ENCODE measurements at regions not wholly inside any gene's neighbourhood (a gene's known extent, or its start where the extent isn't known, plus 50 kb on each side); places are given as distances from the start of the nearest gene placed in this dataset.
"Not testable (repeated sequence)": the region's sequence is repeated elsewhere in the genome, so short reads cannot be mapped to it uniquely, and the experiment has no call there.

- Histone ChIP-seq H3K9me3 (ENCODE audit: control insufficient read depth in 2 of 2, insufficient read depth in 1 of 2, low read length in 1 of 2) (no peaks in the 10 kb centered on the region), H3K4me1 (ENCODE audit: control insufficient read depth in 2 of 2, insufficient read depth in 2 of 2, low read length in 2 of 2) (no peaks in the 10 kb centered on the region), H3K27ac (ENCODE audit: low read depth in 1 of 2, low read length in 1 of 2) (no peak overlapping the region), H3K4me3 (ENCODE audit: low read length in 2 of 2) (no peak overlapping the region), H3K36me3 (ENCODE audit: control insufficient read depth in 2 of 2, insufficient read depth in 2 of 2, low read length in 1 of 2) (no peaks in the 10 kb centered on the region), H3K27me3 (ENCODE audit: control insufficient read depth in 2 of 2, insufficient read depth in 1 of 2, low read length in 1 of 2) (no peaks in the 10 kb centered on the region)
- no peak for DNase-seq (ENCODE audit: low read depth in 6 of 9, low spot score in 9 of 9)
- 98% methylated on average over 1 of the region's 1 CpG for WGBS
These were observed 112.3 kb upstream of the UGP2 start for GRCh38 chr2:63729362-63729761.

GRCh38 chr2:63729831-63730230, 111.9 kb upstream of the UGP2 start:
- Histone ChIP-seq H3K27me3 (ENCODE audit: control insufficient read depth in 2 of 2, insufficient read depth in 1 of 2, low read length in 1 of 2) (no peaks in the 10 kb centered on the region), H3K27ac (ENCODE audit: low read depth in 1 of 2, low read length in 1 of 2) (no peak overlapping the region), H3K36me3 (ENCODE audit: control insufficient read depth in 2 of 2, insufficient read depth in 2 of 2, low read length in 1 of 2) (no peaks in the 10 kb centered on the region), H3K4me1 (ENCODE audit: control insufficient read depth in 2 of 2, insufficient read depth in 2 of 2, low read length in 2 of 2) (no peaks in the 10 kb centered on the region), H3K9me3 (ENCODE audit: control insufficient read depth in 2 of 2, insufficient read depth in 1 of 2, low read length in 1 of 2) (no peaks in the 10 kb centered on the region), H3K4me3 (ENCODE audit: low read length in 2 of 2) (no peak overlapping the region)
- 100% methylated on average over 2 of the region's 2 CpGs for WGBS
- no peak for DNase-seq (ENCODE audit: low read depth in 6 of 9, low spot score in 9 of 9)

GRCh38 chr2:63734510-63734909, 107.2 kb upstream of the UGP2 start:
- Histone ChIP-seq H3K4me3 (ENCODE audit: low read length in 2 of 2) (no peak overlapping the region), H3K9me3 (ENCODE audit: control insufficient read depth in 2 of 2, insufficient read depth in 1 of 2, low read length in 1 of 2) (no peaks in the 10 kb centered on the region), H3K27me3 (ENCODE audit: control insufficient read depth in 2 of 2, insufficient read depth in 1 of 2, low read length in 1 of 2) (no peaks in the 10 kb centered on the region), H3K36me3 (ENCODE audit: control insufficient read depth in 2 of 2, insufficient read depth in 2 of 2, low read length in 1 of 2) (no peaks in the 10 kb centered on the region), H3K27ac (ENCODE audit: low read depth in 1 of 2, low read length in 1 of 2) (no peak overlapping the region), H3K4me1 (ENCODE audit: control insufficient read depth in 2 of 2, insufficient read depth in 2 of 2, low read length in 2 of 2) (no peaks in the 10 kb centered on the region)
- WGBS, result 94% methylated on average over 1 of the region's 1 CpG
- no peak for DNase-seq (ENCODE audit: low read depth in 6 of 9, low spot score in 9 of 9)

- no peak for DNase-seq (ENCODE audit: low read depth in 6 of 9, low spot score in 9 of 9)
- Histone ChIP-seq H3K9me3 (ENCODE audit: control insufficient read depth in 2 of 2, insufficient read depth in 1 of 2, low read length in 1 of 2) (no peaks in the 10 kb centered on the region), H3K27ac (ENCODE audit: low read depth in 1 of 2, low read length in 1 of 2) (no peak overlapping the region), H3K4me1 (ENCODE audit: control insufficient read depth in 2 of 2, insufficient read depth in 2 of 2, low read length in 2 of 2) (no peaks in the 10 kb centered on the region), H3K27me3 (ENCODE audit: control insufficient read depth in 2 of 2, insufficient read depth in 1 of 2, low read length in 1 of 2) (no peaks in the 10 kb centered on the region), H3K4me3 (ENCODE audit: low read length in 2 of 2) (no peak overlapping the region), H3K36me3 (ENCODE audit: control insufficient read depth in 2 of 2, insufficient read depth in 2 of 2, low read length in 1 of 2) (no peaks in the 10 kb centered on the region)
- 96% methylated on average over 4 of the region's 4 CpGs for WGBS
These were observed 106.4 kb upstream of the UGP2 start for GRCh38 chr2:63735263-63735662.

- WGBS, result 98% methylated on average over 1 of the region's 1 CpG
- no peaks in the 10 kb centered on the region for H3K9me3 ChIP-seq (ENCODE audit: control insufficient read depth in 2 of 2, insufficient read depth in 1 of 2, low read length in 1 of 2)
- no peak overlapping the region for H3K4me3 ChIP-seq (ENCODE audit: low read length in 2 of 2)
- DNase-seq (ENCODE audit: low read depth in 6 of 9, low spot score in 9 of 9), result no peak
- H3K27me3 ChIP-seq (ENCODE audit: control insufficient read depth in 2 of 2, insufficient read depth in 1 of 2, low read length in 1 of 2), result no peaks in the 10 kb centered on the region
- no peaks in the 10 kb centered on the region for H3K4me1 ChIP-seq (ENCODE audit: control insufficient read depth in 2 of 2, insufficient read depth in 2 of 2, low read length in 2 of 2)
- H3K27ac ChIP-seq (ENCODE audit: low read depth in 1 of 2, low read length in 1 of 2), result no peak overlapping the region
- H3K36me3 ChIP-seq (ENCODE audit: control insufficient read depth in 2 of 2, insufficient read depth in 2 of 2, low read length in 1 of 2), result no peaks in the 10 kb centered on the region
These were observed 105.8 kb upstream of the UGP2 start for GRCh38 chr2:63735931-63736330.

GRCh38 chr2:63736354-63736753, 105.3 kb upstream of the UGP2 start:
- no peaks in the 10 kb centered on the region for H3K9me3 ChIP-seq (ENCODE audit: control insufficient read depth in 2 of 2, insufficient read depth in 1 of 2, low read length in 1 of 2)
- no peak overlapping the region for H3K4me3 ChIP-seq (ENCODE audit: low read length in 2 of 2)
- DNase-seq (ENCODE audit: low read depth in 6 of 9, low spot score in 9 of 9), result no peak
- no peaks in the 10 kb centered on the region for H3K4me1 ChIP-seq (ENCODE audit: control insufficient read depth in 2 of 2, insufficient read depth in 2 of 2, low read length in 2 of 2)
- H3K36me3 ChIP-seq (ENCODE audit: control insufficient read depth in 2 of 2, insufficient read depth in 2 of 2, low read length in 1 of 2), result no peaks in the 10 kb centered on the region
- H3K27ac ChIP-seq (ENCODE audit: low read depth in 1 of 2, low read length in 1 of 2), result no peak overlapping the region
- no peaks in the 10 kb centered on the region for H3K27me3 ChIP-seq (ENCODE audit: control insufficient read depth in 2 of 2, insufficient read depth in 1 of 2, low read length in 1 of 2)

GRCh38 chr2:63737081-63737751, 104.5 kb upstream of the UGP2 start:
- DNase-seq (ENCODE audit: low read depth in 6 of 9, low spot score in 9 of 9), result no peak
- no peaks in the 10 kb centered on the region for H3K4me1 ChIP-seq (ENCODE audit: control insufficient read depth in 2 of 2, insufficient read depth in 2 of 2, low read length in 2 of 2)
- H3K27ac ChIP-seq (ENCODE audit: low read depth in 1 of 2, low read length in 1 of 2), result peak overlapping the region in 1 of 2 donors; percentile 8
- no peaks in the 10 kb centered on the region for H3K27me3 ChIP-seq (ENCODE audit: control insufficient read depth in 2 of 2, insufficient read depth in 1 of 2, low read length in 1 of 2)
- H3K4me3 ChIP-seq (ENCODE audit: low read length in 2 of 2), result no peak overlapping the region
- H3K36me3 ChIP-seq (ENCODE audit: control insufficient read depth in 2 of 2, insufficient read depth in 2 of 2, low read length in 1 of 2), result no peaks in the 10 kb centered on the region
- no peaks in the 10 kb centered on the region for H3K9me3 ChIP-seq (ENCODE audit: control insufficient read depth in 2 of 2, insufficient read depth in 1 of 2, low read length in 1 of 2)

- Histone ChIP-seq H3K4me1 (ENCODE audit: control insufficient read depth in 2 of 2, insufficient read depth in 2 of 2, low read length in 2 of 2) (no peaks in the 10 kb centered on the region), H3K27ac (ENCODE audit: low read depth in 1 of 2, low read length in 1 of 2) (no peak overlapping the region), H3K9me3 (ENCODE audit: control insufficient read depth in 2 of 2, insufficient read depth in 1 of 2, low read length in 1 of 2) (no peaks in the 10 kb centered on the region), H3K27me3 (ENCODE audit: control insufficient read depth in 2 of 2, insufficient read depth in 1 of 2, low read length in 1 of 2) (no peaks in the 10 kb centered on the region), H3K4me3 (ENCODE audit: low read length in 2 of 2) (no peak overlapping the region), H3K36me3 (ENCODE audit: control insufficient read depth in 2 of 2, insufficient read depth in 2 of 2, low read length in 1 of 2) (no peaks in the 10 kb centered on the region)
- 91% methylated on average over 2 of the region's 2 CpGs for WGBS
- DNase-seq (ENCODE audit: low read depth in 6 of 9, low spot score in 9 of 9), result no peak
These were observed 103.7 kb upstream of the UGP2 start for GRCh38 chr2:63738019-63738418.

GRCh38 chr2:63739180-63739579, 102.5 kb upstream of the UGP2 start:
- not testable (repeated sequence) for DNase-seq (ENCODE audit: low read depth in 6 of 9, low spot score in 9 of 9); H3K27ac ChIP-seq (ENCODE audit: low read depth in 1 of 2, low read length in 1 of 2); H3K9me3 ChIP-seq (ENCODE audit: control insufficient read depth in 2 of 2, insufficient read depth in 1 of 2, low read length in 1 of 2); H3K27me3 ChIP-seq (ENCODE audit: control insufficient read depth in 2 of 2, insufficient read depth in 1 of 2, low read length in 1 of 2); H3K36me3 ChIP-seq (ENCODE audit: control insufficient read depth in 2 of 2, insufficient read depth in 2 of 2, low read length in 1 of 2); H3K4me1 ChIP-seq (ENCODE audit: control insufficient read depth in 2 of 2, insufficient read depth in 2 of 2, low read length in 2 of 2); H3K4me3 ChIP-seq (ENCODE audit: low read length in 2 of 2)
- 97% methylated on average over 2 of the region's 2 CpGs for WGBS

- H3K4me1 ChIP-seq (ENCODE audit: control insufficient read depth in 2 of 2, insufficient read depth in 2 of 2, low read length in 2 of 2), result no peaks in the 10 kb centered on the region
- no peak for DNase-seq (ENCODE audit: low read depth in 6 of 9, low spot score in 9 of 9)
- no peaks in the 10 kb centered on the region for H3K36me3 ChIP-seq (ENCODE audit: control insufficient read depth in 2 of 2, insufficient read depth in 2 of 2, low read length in 1 of 2)
- H3K4me3 ChIP-seq (ENCODE audit: low read length in 2 of 2), result no peak overlapping the region
- no peaks in the 10 kb centered on the region for H3K27me3 ChIP-seq (ENCODE audit: control insufficient read depth in 2 of 2, insufficient read depth in 1 of 2, low read length in 1 of 2)
- H3K9me3 ChIP-seq (ENCODE audit: control insufficient read depth in 2 of 2, insufficient read depth in 1 of 2, low read length in 1 of 2), result no peaks in the 10 kb centered on the region
- H3K27ac ChIP-seq (ENCODE audit: low read depth in 1 of 2, low read length in 1 of 2), result no peak overlapping the region
These were observed 101.7 kb upstream of the UGP2 start for GRCh38 chr2:63740020-63740419.

All from thymus (tissue), 11 donors.